BLaER1 (cell line): ENCODE measurements at regions not wholly inside any gene's neighbourhood (a gene's known extent, or its start where the extent isn't known, plus 50 kb on each side); places are given as distances from the start of the nearest gene placed in this dataset.

Experiments
- H3K27ac ChIP-seq: shearing (Covaris generic); formaldehyde crosslinking; 2 replicates; pipeline ENCODE4 v1.8.1; 2022
- H3K27me3 ChIP-seq: shearing (Covaris generic); formaldehyde crosslinking; 2 replicates; pipeline ENCODE4 v1.8.1; 2022
- H3K36me3 ChIP-seq: shearing (Covaris generic); formaldehyde crosslinking; 2 replicates; pipeline ENCODE4 v1.8.1; 2022
- H3K4me1 ChIP-seq: shearing (Covaris generic); formaldehyde crosslinking; 2 replicates; pipeline ENCODE4 v1.8.1; 2022
- H3K4me2 ChIP-seq: shearing (Covaris generic); formaldehyde crosslinking; 2 replicates; pipeline ENCODE4 v1.8.1; 2022
- H3K4me3 ChIP-seq: shearing (Covaris generic); formaldehyde crosslinking; 2 replicates; pipeline ENCODE4 v1.8.1; 2022
- H3K9ac ChIP-seq: shearing (Covaris generic); formaldehyde crosslinking; 2 replicates; pipeline ENCODE4 v1.8.1; 2022
- H3K9me3 ChIP-seq: shearing (Covaris generic); formaldehyde crosslinking; 2 replicates; pipeline ENCODE4 v1.8.1; 2022
- H4K20me1 ChIP-seq: shearing (Covaris generic); formaldehyde crosslinking; 2 replicates; pipeline ENCODE4 v1.8.1; 2022
- Cebpa-rat ChIP-seq: shearing (Covaris generic); IDR thresholded peaks from 2 replicates; pipeline ENCODE4 v1.8.1; 2022

- Histone ChIP-seq H3K27me3 (no peaks in the 10 kb centered on the region), H3K36me3 (no peaks in the 10 kb centered on the region), H3K4me3 (no peak overlapping the region), H3K4me1 (peaks cover 100% of the 10 kb centered on the region), H3K27ac (peak overlapping the region; percentile 77), H3K9me3 (no peaks in the 10 kb centered on the region), H3K9ac (peak overlapping the region; percentile 38; the same call in 1 of the 2 replicates), H3K4me2 (peak overlapping the region; percentile 91), H4K20me1 (no peaks in the 10 kb centered on the region)
- no peak for TF ChIP-seq Cebpa-rat
Observed at GRCh38 chr2:9761577-9761976, 81.7 kb upstream of the TAF1B start.

GRCh38 chr2:9762164-9762563, 81.1 kb upstream of the TAF1B start:
- no peak for TF ChIP-seq Cebpa-rat
- Histone ChIP-seq H3K4me1 (peaks cover 100% of the 10 kb centered on the region), H3K9ac (no peak overlapping the region), H4K20me1 (no peaks in the 10 kb centered on the region), H3K36me3 (no peaks in the 10 kb centered on the region), H3K27ac (peak overlapping the region; percentile 45; the same call in 1 of the 2 replicates), H3K4me3 (no peak overlapping the region), H3K27me3 (no peaks in the 10 kb centered on the region), H3K9me3 (no peaks in the 10 kb centered on the region), H3K4me2 (peak overlapping the region; percentile 91)

GRCh38 chr2:9762941-9763340, 80.3 kb upstream of the TAF1B start:
- no peak overlapping the region for H3K9ac ChIP-seq
- peaks cover 100% of the 10 kb centered on the region for H3K4me1 ChIP-seq
- no peaks in the 10 kb centered on the region for H3K27me3 ChIP-seq
- H3K27ac ChIP-seq, result peak overlapping the region; percentile 45
- no peaks in the 10 kb centered on the region for H3K36me3 ChIP-seq
- peak overlapping the region; percentile 91 for H3K4me2 ChIP-seq
- no peaks in the 10 kb centered on the region for H4K20me1 ChIP-seq
- no peak for TF ChIP-seq Cebpa-rat
- no peak overlapping the region for H3K4me3 ChIP-seq
- no peaks in the 10 kb centered on the region for H3K9me3 ChIP-seq

GRCh38 chr2:9763356-9764152, 79.7 kb upstream of the TAF1B start:
- Histone ChIP-seq H3K36me3 (no peaks in the 10 kb centered on the region), H3K9me3 (no peaks in the 10 kb centered on the region), H3K27me3 (no peaks in the 10 kb centered on the region), H3K27ac (peak overlapping the region; percentile 45; the same call in 1 of the 2 replicates), H3K4me3 (no peak overlapping the region), H3K9ac (no peak overlapping the region), H3K4me2 (peak overlapping the region; percentile 91), H3K4me1 (peaks cover 100% of the 10 kb centered on the region), H4K20me1 (no peaks in the 10 kb centered on the region)
- no peak for TF ChIP-seq Cebpa-rat

GRCh38 chr2:9764153-9764778, 79.0 kb upstream of the TAF1B start:
- H3K27ac ChIP-seq, result no peak overlapping the region
- H3K4me1 ChIP-seq, result peaks cover 100% of the 10 kb centered on the region
- H3K9ac ChIP-seq, result no peak overlapping the region
- peak overlapping the region; percentile 91 for H3K4me2 ChIP-seq
- no peaks in the 10 kb centered on the region for H4K20me1 ChIP-seq
- no peak for TF ChIP-seq Cebpa-rat
- H3K27me3 ChIP-seq, result no peaks in the 10 kb centered on the region
- no peaks in the 10 kb centered on the region for H3K36me3 ChIP-seq
- H3K9me3 ChIP-seq, result no peaks in the 10 kb centered on the region
- H3K4me3 ChIP-seq, result no peak overlapping the region

- peak overlapping the region; percentile 53; the same call in 1 of the 2 replicates for H3K9ac ChIP-seq
- H3K4me3 ChIP-seq, result no peak overlapping the region
- H4K20me1 ChIP-seq, result no peaks in the 10 kb centered on the region
- peak overlapping the region; percentile 74 for H3K27ac ChIP-seq
- H3K9me3 ChIP-seq, result no peaks in the 10 kb centered on the region
- no peaks in the 10 kb centered on the region for H3K27me3 ChIP-seq
- peaks cover 100% of the 10 kb centered on the region for H3K4me1 ChIP-seq
- no peaks in the 10 kb centered on the region for H3K36me3 ChIP-seq
- no peak for TF ChIP-seq Cebpa-rat
- H3K4me2 ChIP-seq, result peak overlapping the region; percentile 91
Observed at GRCh38 chr2:9765611-9766531, 77.4 kb upstream of the TAF1B start.

GRCh38 chr2:9767656-9768281, 75.5 kb upstream of the TAF1B start:
- H3K36me3 ChIP-seq, result no peaks in the 10 kb centered on the region
- no peaks in the 10 kb centered on the region for H4K20me1 ChIP-seq
- peak overlapping the region; percentile 91 for H3K4me2 ChIP-seq
- H3K27ac ChIP-seq, result peak overlapping the region; percentile 76
- no peak for TF ChIP-seq Cebpa-rat
- no peaks in the 10 kb centered on the region for H3K9me3 ChIP-seq
- no peaks in the 10 kb centered on the region for H3K27me3 ChIP-seq
- peaks cover 100% of the 10 kb centered on the region for H3K4me1 ChIP-seq
- H3K9ac ChIP-seq, result peak overlapping the region; percentile 53
- H3K4me3 ChIP-seq, result peak overlapping the region; percentile 17; the same call in 1 of the 2 replicates

GRCh38 chr2:9768388-9768787, 74.9 kb upstream of the TAF1B start:
- peak overlapping the region; percentile 76 for H3K27ac ChIP-seq
- peak overlapping the region; percentile 91 for H3K4me2 ChIP-seq

More at GRCh38 chr2:9768388-9768787, 74.9 kb upstream of the TAF1B start:
- Histone ChIP-seq H3K9me3 (no peaks in the 10 kb centered on the region), H3K36me3 (no peaks in the 10 kb centered on the region), H3K27me3 (no peaks in the 10 kb centered on the region), H3K4me3 (peak overlapping the region; percentile 17; the same call in 1 of the 2 replicates), H3K9ac (peak overlapping the region; percentile 53), H4K20me1 (no peaks in the 10 kb centered on the region), H3K4me1 (peaks cover 100% of the 10 kb centered on the region)
- TF ChIP-seq Cebpa-rat, result no peak
